ENCODE measurements at regions not wholly inside any gene's neighbourhood (a gene's known extent, or its start where the extent isn't known, plus 50 kb on each side); places are given as distances from the start of the nearest gene placed in this dataset.

DNA sequence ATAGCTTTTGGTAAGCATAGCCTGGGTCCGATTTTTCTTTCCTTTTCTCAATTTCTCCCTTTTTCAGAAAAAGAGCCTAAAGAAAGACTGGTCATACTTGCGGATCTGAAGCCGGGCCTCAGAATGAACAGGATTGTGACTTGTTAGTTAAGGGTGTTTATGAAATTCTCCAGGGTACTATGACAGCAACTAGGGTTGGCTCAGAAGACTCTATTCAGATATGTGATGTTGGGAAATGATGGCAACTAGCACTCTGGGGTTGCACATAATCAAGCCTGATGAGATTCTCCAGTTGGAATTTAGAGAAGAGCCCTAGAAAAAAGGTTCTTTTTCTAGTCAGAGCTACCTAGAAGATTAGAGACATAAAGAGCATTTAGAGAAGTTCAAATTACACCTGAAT lies 352.4 kb upstream of the POM121L12 start:
- TF ChIP-seq, protein P1, sequence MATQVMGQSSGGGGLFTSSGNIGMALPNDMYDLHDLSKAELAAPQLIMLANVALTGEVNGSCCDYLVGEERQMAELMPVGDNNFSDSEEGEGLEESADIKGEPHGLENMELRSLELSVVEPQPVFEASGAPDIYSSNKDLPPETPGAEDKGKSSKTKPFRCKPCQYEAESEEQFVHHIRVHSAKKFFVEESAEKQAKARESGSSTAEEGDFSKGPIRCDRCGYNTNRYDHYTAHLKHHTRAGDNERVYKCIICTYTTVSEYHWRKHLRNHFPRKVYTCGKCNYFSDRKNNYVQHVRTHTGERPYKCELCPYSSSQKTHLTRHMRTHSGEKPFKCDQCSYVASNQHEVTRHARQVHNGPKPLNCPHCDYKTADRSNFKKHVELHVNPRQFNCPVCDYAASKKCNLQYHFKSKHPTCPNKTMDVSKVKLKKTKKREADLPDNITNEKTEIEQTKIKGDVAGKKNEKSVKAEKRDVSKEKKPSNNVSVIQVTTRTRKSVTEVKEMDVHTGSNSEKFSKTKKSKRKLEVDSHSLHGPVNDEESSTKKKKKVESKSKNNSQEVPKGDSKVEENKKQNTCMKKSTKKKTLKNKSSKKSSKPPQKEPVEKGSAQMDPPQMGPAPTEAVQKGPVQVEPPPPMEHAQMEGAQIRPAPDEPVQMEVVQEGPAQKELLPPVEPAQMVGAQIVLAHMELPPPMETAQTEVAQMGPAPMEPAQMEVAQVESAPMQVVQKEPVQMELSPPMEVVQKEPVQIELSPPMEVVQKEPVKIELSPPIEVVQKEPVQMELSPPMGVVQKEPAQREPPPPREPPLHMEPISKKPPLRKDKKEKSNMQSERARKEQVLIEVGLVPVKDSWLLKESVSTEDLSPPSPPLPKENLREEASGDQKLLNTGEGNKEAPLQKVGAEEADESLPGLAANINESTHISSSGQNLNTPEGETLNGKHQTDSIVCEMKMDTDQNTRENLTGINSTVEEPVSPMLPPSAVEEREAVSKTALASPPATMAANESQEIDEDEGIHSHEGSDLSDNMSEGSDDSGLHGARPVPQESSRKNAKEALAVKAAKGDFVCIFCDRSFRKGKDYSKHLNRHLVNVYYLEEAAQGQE (IDR thresholded peaks at IDR 0.05; ENCODE audit: low read depth): no peak
- TF ChIP-seq YY1 (IDR thresholded peaks at IDR 0.05; ENCODE audit: low read depth) (no peak), EP300 (IDR thresholded peaks at IDR 0.05; ENCODE audit: borderline replicate concordance) (no peak), EGR1 (IDR thresholded peaks at IDR 0.05) (no peak), RAD21 (IDR thresholded peaks at IDR 0.05; ENCODE audit: low read depth) (no peak), TEAD4 (IDR thresholded peaks at IDR 0.05) (no peak), CEBPB (IDR thresholded peaks at IDR 0.05) (no peak)

DNA sequence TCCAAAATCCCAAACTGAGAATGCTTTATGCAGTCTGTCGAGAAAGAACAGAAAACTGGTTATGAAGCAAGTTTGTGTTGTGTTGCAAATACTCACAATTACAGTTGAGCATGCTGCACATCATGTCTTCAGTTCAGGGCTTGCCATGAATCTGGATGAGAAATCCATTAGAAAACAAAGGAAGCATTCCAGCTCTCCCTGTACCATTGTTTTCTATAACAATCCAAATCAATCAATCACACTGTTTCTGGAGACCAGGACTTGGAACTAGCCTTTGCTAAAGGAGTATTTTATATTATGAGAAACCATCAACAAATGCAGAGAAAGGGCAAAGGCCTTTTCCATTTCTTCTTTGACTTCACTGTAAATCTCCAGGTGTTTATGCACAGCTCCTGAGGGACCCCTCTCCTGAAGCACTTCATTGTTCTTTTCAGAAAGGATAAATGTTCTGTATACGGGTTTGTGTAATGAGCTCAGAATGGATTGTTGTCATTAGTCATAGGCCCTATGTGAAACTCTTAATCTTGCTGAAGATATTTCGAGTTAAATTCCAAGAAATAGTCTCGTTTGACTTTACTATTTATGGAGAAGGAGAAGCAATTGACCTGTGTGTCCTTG lies 364.7 kb upstream of the POM121L12 start:
- TF ChIP-seq, protein P1 (IDR thresholded peaks at IDR 0.05; ENCODE audit: low read depth): no peak
- TF ChIP-seq CREB1 (IDR thresholded peaks at IDR 0.05; ENCODE audit: low read depth) (no peak), EP300 (IDR thresholded peaks at IDR 0.05; ENCODE audit: borderline replicate concordance) (no peak), FOXM1 (IDR thresholded peaks at IDR 0.05; ENCODE audit: borderline replicate concordance, low read depth) (no peak)

DNA sequence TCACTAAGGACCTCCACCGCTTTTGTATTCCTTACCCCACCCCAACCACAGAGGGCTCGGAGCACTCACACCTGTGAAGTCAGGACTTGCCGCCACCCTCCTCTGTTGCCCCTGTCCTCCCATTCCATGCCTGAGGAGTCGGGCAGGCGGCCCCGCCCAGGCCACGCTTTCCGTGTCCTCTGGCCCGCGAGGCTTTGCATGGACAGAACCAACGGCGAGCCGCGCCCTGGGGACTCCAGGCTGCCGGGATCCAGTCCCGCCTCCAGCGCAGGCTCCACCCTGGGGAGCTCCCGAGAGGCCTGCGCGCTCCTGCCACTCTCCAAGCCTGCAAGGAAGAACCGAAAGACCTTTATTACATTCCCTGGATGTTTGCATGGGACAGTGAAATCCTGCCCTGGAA lies 366.4 kb upstream of the POM121L12 start:
- TF ChIP-seq NFIC (IDR thresholded peaks at IDR 0.05): no peak
- TF ChIP-seq RAD21 (IDR thresholded peaks at IDR 0.05; ENCODE audit: low read depth): no peak

DNA sequence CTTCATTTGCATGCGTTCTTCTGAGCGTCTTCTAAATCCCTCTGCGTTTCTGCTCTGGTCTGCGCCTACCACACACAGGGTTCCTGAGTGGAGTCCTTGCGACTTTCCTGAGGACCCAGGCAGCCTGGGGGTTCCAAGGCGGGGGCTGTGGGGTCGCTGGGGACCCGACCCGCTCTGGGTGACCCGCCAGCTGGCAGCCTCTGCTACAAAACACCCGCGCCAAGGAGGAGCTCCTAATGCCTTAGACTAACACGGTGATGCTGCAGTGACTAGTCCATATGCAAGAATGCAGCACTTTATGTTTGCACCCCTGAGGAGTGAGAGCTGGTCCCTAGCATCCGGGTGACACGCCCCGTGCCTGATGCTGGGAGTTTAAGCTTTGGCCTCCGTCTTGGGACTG lies 367.0 kb upstream of the POM121L12 start:
- TF ChIP-seq, protein P2, sequence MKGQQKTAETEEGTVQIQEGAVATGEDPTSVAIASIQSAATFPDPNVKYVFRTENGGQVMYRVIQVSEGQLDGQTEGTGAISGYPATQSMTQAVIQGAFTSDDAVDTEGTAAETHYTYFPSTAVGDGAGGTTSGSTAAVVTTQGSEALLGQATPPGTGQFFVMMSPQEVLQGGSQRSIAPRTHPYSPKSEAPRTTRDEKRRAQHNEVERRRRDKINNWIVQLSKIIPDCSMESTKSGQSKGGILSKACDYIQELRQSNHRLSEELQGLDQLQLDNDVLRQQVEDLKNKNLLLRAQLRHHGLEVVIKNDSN (IDR thresholded peaks at IDR 0.05): no peak
- TF ChIP-seq YY1 (IDR thresholded peaks at IDR 0.05; ENCODE audit: low read depth): no peak
- TF ChIP-seq CEBPB (IDR thresholded peaks at IDR 0.05): no peak
- no peak for TF ChIP-seq NFIC (IDR thresholded peaks at IDR 0.05)
- no peak for TF ChIP-seq FOXM1 (IDR thresholded peaks at IDR 0.05; ENCODE audit: borderline replicate concordance, low read depth)
- no peak for TF ChIP-seq RAD21 (IDR thresholded peaks at IDR 0.05; ENCODE audit: low read depth)
- TF ChIP-seq, protein P1 (IDR thresholded peaks at IDR 0.05; ENCODE audit: low read depth): no peak
- no peak for TF ChIP-seq EGR1 (IDR thresholded peaks at IDR 0.05)
- TF ChIP-seq ZBTB7A (IDR thresholded peaks at IDR 0.05; ENCODE audit: low read depth): no peak
- no peak for TF ChIP-seq TEAD4 (IDR thresholded peaks at IDR 0.05)
- TF ChIP-seq, protein P3, sequence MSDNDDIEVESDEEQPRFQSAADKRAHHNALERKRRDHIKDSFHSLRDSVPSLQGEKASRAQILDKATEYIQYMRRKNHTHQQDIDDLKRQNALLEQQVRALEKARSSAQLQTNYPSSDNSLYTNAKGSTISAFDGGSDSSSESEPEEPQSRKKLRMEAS (IDR thresholded peaks at IDR 0.05): no peak
- TF ChIP-seq EP300 (IDR thresholded peaks at IDR 0.05; ENCODE audit: borderline replicate concordance): no peak
- TF ChIP-seq TAF1 (IDR thresholded peaks at IDR 0.05; ENCODE audit: low read depth): no peak
- TF ChIP-seq TCF12 (IDR thresholded peaks at IDR 0.05; ENCODE audit: low read depth): no peak

DNA sequence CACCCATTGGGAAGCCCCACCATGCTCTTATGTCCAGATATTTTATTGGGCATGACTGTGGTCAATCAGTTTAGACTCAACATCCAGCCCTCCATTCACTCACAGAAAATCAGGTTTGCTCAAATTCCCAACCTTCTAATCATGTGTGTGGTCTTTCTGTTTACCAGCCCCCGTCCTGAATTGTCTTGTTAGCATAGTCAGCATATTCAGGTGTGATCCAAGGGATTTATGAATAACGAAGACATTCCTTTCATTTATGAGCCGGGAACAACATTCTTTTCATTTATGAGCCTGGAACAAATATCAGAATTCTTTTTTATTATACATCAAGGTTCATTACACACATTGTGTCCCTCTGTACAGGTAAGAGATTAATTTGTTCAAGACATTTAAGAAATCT lies 376.3 kb upstream of the POM121L12 start:
- no peak for TF ChIP-seq ZBTB7A (IDR thresholded peaks at IDR 0.05; ENCODE audit: low read depth)
- TF ChIP-seq, protein P2 (IDR thresholded peaks at IDR 0.05): no peak
- TF ChIP-seq FOXM1 (IDR thresholded peaks at IDR 0.05; ENCODE audit: borderline replicate concordance, low read depth): no peak
- no peak for TF ChIP-seq EGR1 (IDR thresholded peaks at IDR 0.05)
- TF ChIP-seq YY1 (IDR thresholded peaks at IDR 0.05; ENCODE audit: low read depth): no peak
- TF ChIP-seq, protein P1 (IDR thresholded peaks at IDR 0.05; ENCODE audit: low read depth): no peak
- TF ChIP-seq TEAD4 (IDR thresholded peaks at IDR 0.05): no peak
- TF ChIP-seq, protein P3 (IDR thresholded peaks at IDR 0.05): no peak

All from Ishikawa (cell line).